Uterus (tissue), 2 donors: ENCODE measurements at regions not wholly inside any gene's neighbourhood (a gene's known extent, or its start where the extent isn't known, plus 50 kb on each side); places are given as distances from the start of the nearest gene placed in this dataset.
"Not testable (repeated sequence)": the region's sequence is repeated elsewhere in the genome, so short reads cannot be mapped to it uniquely, and the experiment has no call there.

ENCODE experiments used
- CTCF ChIP-seq, 4 experiments: fragments of 200-600 bp in 2 of 4; fragments of 450-650 bp in 2 of 4; sonication (generic) in 2 of 4; IDR thresholded peaks; one replicate each; pipeline ENCODE4 v1.5.1; 2016 to 2019; ENCODE audit warnings: antibody characterized with exemption in 4 of 4, mild to moderate bottlenecking in 2 of 4, moderate library complexity in 1 of 4
- POLR2A ChIP-seq, 2 donors: fragments of 450-650 bp; IDR thresholded peaks; one replicate each; pipeline ENCODE4 v1.6.1; 2016; ENCODE audit warnings: antibody characterized with exemption in 2 of 2, mild to moderate bottlenecking in 1 of 2, moderate library complexity in 1 of 2

- TF ChIP-seq POLR2A, CTCF (IDR thresholded peaks at IDR 0.05): not testable (repeated sequence)
Measured at GRCh38 chr13:86255820-86256219, 456.6 kb upstream of the SLITRK6 start.
